ENCODE measurements at regions not wholly inside any gene's neighbourhood (a gene's known extent, or its start where the extent isn't known, plus 50 kb on each side); places are given as distances from the start of the nearest gene placed in this dataset.

GRCh38 chr9:87140605-87141109 lies 193.4 kb upstream of the GAS1 start:
- TF ChIP-seq CTCF (IDR thresholded peaks at IDR 0.05 in 2 of 3, conservative IDR thresholded peaks at IDR 0.05 in 1 of 3; ENCODE audit: borderline replicate concordance in 1 of 3, insufficient read depth in 1 of 3, low read depth in 2 of 3, low read length in 2 of 3) (no peak), YY1 (IDR thresholded peaks at IDR 0.05; ENCODE audit: extremely low read depth, insufficient replicate concordance, low read depth, low read length) (no peak), TCF7L2 (IDR thresholded peaks at IDR 0.05; ENCODE audit: borderline replicate concordance, extremely low read depth, insufficient read depth, insufficient read length) (no peak), SIN3A (IDR thresholded peaks at IDR 0.05; ENCODE audit: low read depth) (no peak), EZH2 (IDR thresholded peaks at IDR 0.05) (no peak), RAD21 (IDR thresholded peaks at IDR 0.05; ENCODE audit: low read depth) (no peak), POLR2A (IDR thresholded peaks at IDR 0.05; ENCODE audit: borderline replicate concordance, extremely low read depth, insufficient read depth, insufficient read length) (no peak), MAX (IDR thresholded peaks at IDR 0.05) (no peak)

All from HCT116 (cell line).